IMR-90 (cell line): ENCODE measurements at regions not wholly inside any gene's neighbourhood (a gene's known extent, or its start where the extent isn't known, plus 50 kb on each side); places are given as distances from the start of the nearest gene placed in this dataset.

Experiments used
- ATAC-seq: fragments of 200-7000 bp; cut with Tn5 transposase; 2 replicates; pipeline ENCODE4 v1.9.1; 2020; ENCODE audit warnings: low read depth, mild to moderate bottlenecking, moderate library complexity
- BruUV-seq: library from RNA; stranded (reverse); fragments of 400-500 nt; replicated peaks from 2 replicates; lab custom pipeline; 2021; lab: Mats Ljungman, UMichigan
- CTCF ChIA-PET: fragments of 300-600 bp; formaldehyde crosslinking; extraction: SDS; loops from one replicate; lab custom pipeline; 2021; ENCODE audit warnings: antibody characterized with exemption; lab: Yijun Ruan, JAX
- POLR2A ChIA-PET: fragments of 300-600 bp; sonication (Branson Sonifier 250); formaldehyde crosslinking; loops from one replicate; lab custom pipeline; 2022; ENCODE audit warnings: antibody characterized with exemption; ENCODE audit not compliant: unreplicated experiment; lab: Charles Lee
- DNase-seq: peaks from one replicate; pipeline ENCODE4 v3.0.0; 2013
- H2AFZ ChIP-seq: replicated peaks from 2 replicates; pipeline ENCODE3; 2013; ENCODE audit warnings: low read length, mild to moderate bottlenecking; ENCODE audit not compliant: poor library complexity
- H2AK5ac ChIP-seq: 2 replicates; pipeline ENCODE4 v1.6.1; 2013; ENCODE audit warnings: low read depth, low read length, inconsistent platforms
- H2AK9ac ChIP-seq: replicated peaks from 2 replicates; pipeline ENCODE3; 2013; ENCODE audit warnings: mild to moderate bottlenecking, low read depth, low read length, moderate library complexity; ENCODE audit not compliant: poor library complexity
- H2BK120ac ChIP-seq: 2 replicates; pipeline ENCODE4 v1.6.1; 2013; ENCODE audit warnings: low read depth, low read length, inconsistent platforms
- H2BK15ac ChIP-seq: 3 replicates; pipeline ENCODE4 v1.6.1; 2013; ENCODE audit warnings: low read depth, low read length, inconsistent platforms
- H2BK20ac ChIP-seq: 2 replicates; pipeline ENCODE4 v1.6.1; 2013; ENCODE audit warnings: low read depth, mild to moderate bottlenecking, inconsistent platforms, low read length, moderate library complexity
- H2BK5ac ChIP-seq: 2 replicates; pipeline ENCODE4 v1.6.1; 2013; ENCODE audit warnings: mild to moderate bottlenecking, low read depth, low read length, inconsistent platforms; ENCODE audit not compliant: poor library complexity, severe bottlenecking
- H3K14ac ChIP-seq: replicated peaks from 2 replicates; pipeline ENCODE4 v1.6.1; 2013; ENCODE audit warnings: low read depth, low read length, inconsistent platforms
- H3K18ac ChIP-seq: 2 replicates; pipeline ENCODE4 v1.6.1; 2013; ENCODE audit warnings: low read depth, low read length, control low read depth
- H3K23ac ChIP-seq: 2 replicates; pipeline ENCODE4 v1.6.1; 2013; ENCODE audit warnings: low read depth, low read length, inconsistent platforms
- H3K27ac ChIP-seq: 2 replicates; pipeline ENCODE4 v1.5.1; 2013; ENCODE audit warnings: mild to moderate bottlenecking, control low read depth, low read length; ENCODE audit not compliant: insufficient read depth
- H3K27me3 ChIP-seq: 2 replicates; pipeline ENCODE4 v1.6.1; 2013; ENCODE audit warnings: low read length; ENCODE audit not compliant: control insufficient read depth, insufficient read depth
- H3K36me3 ChIP-seq: 2 replicates; pipeline ENCODE4 v1.6.1; 2013; ENCODE audit warnings: low read length, mixed read lengths; ENCODE audit not compliant: control insufficient read depth, insufficient read depth
- H3K4ac ChIP-seq: 2 replicates; pipeline ENCODE4 v1.6.1; 2013; ENCODE audit warnings: low read depth, low read length, inconsistent platforms
- H3K4me1 ChIP-seq: 2 replicates; pipeline ENCODE4 v1.6.1; 2013; ENCODE audit warnings: low read length, mixed read lengths; ENCODE audit not compliant: control insufficient read depth, insufficient read depth
- H3K4me2 ChIP-seq: 2 replicates; pipeline ENCODE4 v1.6.1; 2013; ENCODE audit warnings: low read depth, mild to moderate bottlenecking, control low read depth, low read length, moderate library complexity
- H3K4me3 ChIP-seq: 2 replicates; pipeline ENCODE4 v1.5.1; 2013; ENCODE audit warnings: low read depth, mild to moderate bottlenecking, control low read depth, low read length, moderate library complexity; ENCODE audit not compliant: insufficient read depth
- H3K56ac ChIP-seq: 2 replicates; pipeline ENCODE4 v1.6.1; 2013; ENCODE audit warnings: low read length, inconsistent platforms; ENCODE audit not compliant: insufficient read depth; ENCODE audit errors: extremely low read depth
- H3K79me1 ChIP-seq, 2 experiments: 2 replicates each; pipeline ENCODE4 v1.6.1; 2013; ENCODE audit warnings: low read length in 2 of 2, inconsistent platforms in 1 of 2, low read depth in 1 of 2
- H3K9ac ChIP-seq: 2 replicates; pipeline ENCODE4 v1.6.1; 2013; ENCODE audit warnings: low read depth, low read length, control low read depth
- H3K9me1 ChIP-seq: 2 replicates; pipeline ENCODE4 v1.6.1; 2013; ENCODE audit warnings: low read length, inconsistent platforms; ENCODE audit not compliant: insufficient read depth
- H3K9me3 ChIP-seq: 2 replicates; pipeline ENCODE4 v1.6.1; 2013; ENCODE audit warnings: low read length; ENCODE audit not compliant: control insufficient read depth, insufficient read depth
- H4K20me1 ChIP-seq: 2 replicates; pipeline ENCODE4 v1.6.1; 2013; ENCODE audit warnings: low read length, inconsistent platforms; ENCODE audit not compliant: insufficient read depth
- H4K5ac ChIP-seq: 2 replicates; pipeline ENCODE4 v1.6.1; 2013; ENCODE audit warnings: mild to moderate bottlenecking, low read depth, low read length, control low read depth
- H4K8ac ChIP-seq, 2 experiments: 2 replicates each; pipeline ENCODE4 v1.6.1; 2013; ENCODE audit warnings: low read depth in 2 of 2, low read length in 2 of 2, control low read depth in 1 of 2, inconsistent platforms in 1 of 2
- H4K91ac ChIP-seq: 2 replicates; pipeline ENCODE4 v1.6.1; 2013; ENCODE audit warnings: low read depth, low read length, inconsistent platforms; ENCODE audit not compliant: insufficient read depth
- BHLHE40 ChIP-seq: fragments of 150-350 bp; IDR thresholded peaks from 2 replicates; pipeline ENCODE4 v1.6.1; 2016; ENCODE audit warnings: mild to moderate bottlenecking, low read depth, low read length
- CHD1 ChIP-seq: IDR thresholded peaks from 2 replicates; pipeline ENCODE4 v1.6.1; 2012; ENCODE audit warnings: low read depth, low read length, improper control_type of control experiment
- FOS ChIP-seq: fragments of 150-350 bp; IDR thresholded peaks from 2 replicates; pipeline ENCODE4 v1.6.1; 2016; ENCODE audit warnings: low read depth, low read length
- MAFK ChIP-seq: IDR thresholded peaks from 2 replicates; pipeline ENCODE4 v1.6.1; 2012; ENCODE audit warnings: low read depth, low read length, improper control_type of control experiment
- MAZ ChIP-seq: IDR thresholded peaks from 2 replicates; pipeline ENCODE4 v1.6.1; 2012; ENCODE audit warnings: low read depth, mild to moderate bottlenecking, low read length, improper control_type of control experiment, moderate library complexity, borderline replicate concordance
- NFE2L2 ChIP-seq: fragments of 150-350 bp; IDR thresholded peaks from 2 replicates; pipeline ENCODE4 v1.6.1; 2016; ENCODE audit warnings: low read depth, mild to moderate bottlenecking, low read length
- USF2 ChIP-seq: fragments of 150-350 bp; IDR thresholded peaks from 2 replicates; pipeline ENCODE4 v1.6.1; 2017; ENCODE audit warnings: mild to moderate bottlenecking, antibody characterized with exemption, low read length, low read depth
- WGBS, 2 experiments: methylation state at CpG; one replicate each; pipeline versions ENCODE4 v1.1.5 to v1.1.7; 2013; ENCODE audit warnings: missing lambda C conversion rate in 2 of 2; ENCODE audit not compliant: insufficient read length in 1 of 2; ENCODE audit errors: extremely low coverage in 2 of 2; 5-methylcytosine and 5-hydroxymethylcytosine counted together
- dilution Hi-C: fragments of 300-500 bp; cut with HindIII; formaldehyde crosslinking; loops from one replicate; pipeline ENCODE4 v1.14.3; 2018; ENCODE audit warnings: low sequenced_read_pairs; ENCODE audit not compliant: unreplicated experiment
- in situ Hi-C: fragments of 300-500 bp; cut with MboI; formaldehyde crosslinking; loops from 3 replicates; pipeline ENCODE4 v1.14.3; 2019; ENCODE audit warnings: low sequenced_read_pairs, inconsistent platforms, mixed read lengths
- intact Hi-C: fragments of 100-400 bp; cut with micrococcal nuclease; formaldehyde crosslinking; loops from 2 replicates; pipeline ENCODE4 v1.10.0; 2022
- TF ChIP-seq, protein P1 (sequence below): fragments of 150-350 bp; IDR thresholded peaks from 2 replicates; pipeline ENCODE4 v1.6.1; 2016; ENCODE audit warnings: low read depth, mild to moderate bottlenecking, low read length, moderate library complexity, borderline replicate concordance

GRCh38 chr21:16650714-16651366 lies 862.0 kb upstream of the CXADR start:
- Histone ChIP-seq H3K4me1 (no peaks in the 10 kb centered on the region), H3K79me1 (no peaks in the 10 kb centered on the region), H4K8ac (no peak overlapping the region), H2BK5ac (no peak overlapping the region), H4K20me1 (no peaks in the 10 kb centered on the region), H3K14ac (no peak overlapping the region), H2AFZ (no peak overlapping the region), H3K27ac (no peak overlapping the region), H4K5ac (no peak overlapping the region), H3K4me2 (no peak overlapping the region), H3K9ac (no peak overlapping the region), H4K91ac (no peak overlapping the region), H2AK9ac (no peak overlapping the region), H3K9me3 (no peaks in the 10 kb centered on the region), H2BK15ac (no peak overlapping the region), H3K27me3 (no peaks in the 10 kb centered on the region), H3K4ac (no peak overlapping the region), H3K36me3 (no peaks in the 10 kb centered on the region), H2BK20ac (no peak overlapping the region), H3K23ac (no peak overlapping the region), H3K4me3 (no peak overlapping the region), H2AK5ac (no peak overlapping the region), H2BK120ac (no peak overlapping the region), H3K56ac (no peak overlapping the region), H3K18ac (no peak overlapping the region), H3K9me1 (no peaks in the 10 kb centered on the region)
- dilution Hi-C loops = no loop called here
- no CpG with 5 or more reads among the region's 7 CpGs for WGBS, 2 experiments
- no peak for DNase-seq
- CTCF ChIA-PET = no interaction called here
- POLR2A ChIA-PET = interaction anchor here (0.6 kb wide), 1 partner anchor 41 kb away, joined by 3 read pairs; no protein-coding TSS in a partner anchor
- intact Hi-C loops = no loop called here
- BruUV-seq = no TSS peak
- no peak for ATAC-seq
- TF ChIP-seq MAFK = no peak
- no peak for TF ChIP-seq BHLHE40
- no peak for TF ChIP-seq FOS
- no peak for TF ChIP-seq CHD1
- no peak for TF ChIP-seq MAZ
- TF ChIP-seq, protein P1, sequence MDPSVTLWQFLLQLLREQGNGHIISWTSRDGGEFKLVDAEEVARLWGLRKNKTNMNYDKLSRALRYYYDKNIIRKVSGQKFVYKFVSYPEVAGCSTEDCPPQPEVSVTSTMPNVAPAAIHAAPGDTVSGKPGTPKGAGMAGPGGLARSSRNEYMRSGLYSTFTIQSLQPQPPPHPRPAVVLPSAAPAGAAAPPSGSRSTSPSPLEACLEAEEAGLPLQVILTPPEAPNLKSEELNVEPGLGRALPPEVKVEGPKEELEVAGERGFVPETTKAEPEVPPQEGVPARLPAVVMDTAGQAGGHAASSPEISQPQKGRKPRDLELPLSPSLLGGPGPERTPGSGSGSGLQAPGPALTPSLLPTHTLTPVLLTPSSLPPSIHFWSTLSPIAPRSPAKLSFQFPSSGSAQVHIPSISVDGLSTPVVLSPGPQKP = no peak
- TF ChIP-seq NFE2L2 = no peak
- no peak for TF ChIP-seq USF2
- in situ Hi-C loops = no loop called here
